Astrocyte of the spinal cord (primary cell): ENCODE measurements at regions not wholly inside any gene's neighbourhood (a gene's known extent, or its start where the extent isn't known, plus 50 kb on each side); places are given as distances from the start of the nearest gene placed in this dataset.
A peak's percentile ranks its signal among the peaks of the same experiment; 100 is the strongest.

Experiments
- DNase-seq: peaks from one replicate; pipeline ENCODE4 v3.0.0; 2011; ENCODE audit warnings: low read depth, low spot score
- H3K4me3 ChIP-seq: 2 replicates; pipeline ENCODE4 v1.5.1; 2011; ENCODE audit warnings: low read depth, mild to moderate bottlenecking, low read length, moderate library complexity
- in situ Hi-C: cut with HindIII; loops from 2 replicates; pipeline ENCODE4 v1.10.0; 2017; ENCODE audit warnings: low sequenced_read_pairs
- TF ChIP-seq, protein P1 (sequence below): IDR thresholded peaks from 2 replicates; pipeline ENCODE4 v1.5.1; 2012; ENCODE audit warnings: low read depth, mild to moderate bottlenecking, low read length, inconsistent platforms

DNA sequence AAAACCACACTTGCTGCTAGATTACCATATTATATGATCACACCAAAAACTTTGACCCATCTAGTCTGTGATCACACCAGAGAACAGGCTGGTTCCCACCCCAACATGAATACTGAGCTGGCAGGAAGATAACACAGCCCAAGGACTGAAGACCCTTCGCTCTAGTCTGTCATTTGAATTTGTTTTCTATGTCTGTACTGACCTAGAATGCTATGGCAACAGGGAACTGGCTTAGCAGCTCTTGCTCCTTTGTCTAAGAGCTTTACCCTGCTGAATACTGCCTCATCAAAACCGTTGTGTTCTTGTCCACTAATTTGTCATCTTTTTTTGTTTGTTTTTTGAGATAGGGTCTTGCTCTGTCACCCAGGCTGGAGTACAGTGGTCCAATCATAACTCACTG is 420.4 kb downstream of the AASDHPPT start:
- TF ChIP-seq, protein P1, sequence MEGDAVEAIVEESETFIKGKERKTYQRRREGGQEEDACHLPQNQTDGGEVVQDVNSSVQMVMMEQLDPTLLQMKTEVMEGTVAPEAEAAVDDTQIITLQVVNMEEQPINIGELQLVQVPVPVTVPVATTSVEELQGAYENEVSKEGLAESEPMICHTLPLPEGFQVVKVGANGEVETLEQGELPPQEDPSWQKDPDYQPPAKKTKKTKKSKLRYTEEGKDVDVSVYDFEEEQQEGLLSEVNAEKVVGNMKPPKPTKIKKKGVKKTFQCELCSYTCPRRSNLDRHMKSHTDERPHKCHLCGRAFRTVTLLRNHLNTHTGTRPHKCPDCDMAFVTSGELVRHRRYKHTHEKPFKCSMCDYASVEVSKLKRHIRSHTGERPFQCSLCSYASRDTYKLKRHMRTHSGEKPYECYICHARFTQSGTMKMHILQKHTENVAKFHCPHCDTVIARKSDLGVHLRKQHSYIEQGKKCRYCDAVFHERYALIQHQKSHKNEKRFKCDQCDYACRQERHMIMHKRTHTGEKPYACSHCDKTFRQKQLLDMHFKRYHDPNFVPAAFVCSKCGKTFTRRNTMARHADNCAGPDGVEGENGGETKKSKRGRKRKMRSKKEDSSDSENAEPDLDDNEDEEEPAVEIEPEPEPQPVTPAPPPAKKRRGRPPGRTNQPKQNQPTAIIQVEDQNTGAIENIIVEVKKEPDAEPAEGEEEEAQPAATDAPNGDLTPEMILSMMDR: no peak

GRCh38 chr11:106503901-106504300 is 426.4 kb downstream of the AASDHPPT start:
- TF ChIP-seq, protein P1: no peak

More for the DNA sequence above, 420.4 kb downstream of the AASDHPPT start:
- no peak overlapping the region for H3K4me3 ChIP-seq
- in situ Hi-C loops: no loop called here
- DNase-seq: no peak

GRCh38 chr11:106507645-106508306 is 430.3 kb downstream of the AASDHPPT start:
- TF ChIP-seq, protein P1: no peak
- H3K4me3 ChIP-seq: no peak overlapping the region
- in situ Hi-C loops: no loop called here
- no peak for DNase-seq

More at GRCh38 chr11:106503901-106504300, 426.4 kb downstream of the AASDHPPT start:
- no peak overlapping the region for H3K4me3 ChIP-seq
- DNase-seq: peak; percentile 9
- in situ Hi-C loops: no loop called here

DNA sequence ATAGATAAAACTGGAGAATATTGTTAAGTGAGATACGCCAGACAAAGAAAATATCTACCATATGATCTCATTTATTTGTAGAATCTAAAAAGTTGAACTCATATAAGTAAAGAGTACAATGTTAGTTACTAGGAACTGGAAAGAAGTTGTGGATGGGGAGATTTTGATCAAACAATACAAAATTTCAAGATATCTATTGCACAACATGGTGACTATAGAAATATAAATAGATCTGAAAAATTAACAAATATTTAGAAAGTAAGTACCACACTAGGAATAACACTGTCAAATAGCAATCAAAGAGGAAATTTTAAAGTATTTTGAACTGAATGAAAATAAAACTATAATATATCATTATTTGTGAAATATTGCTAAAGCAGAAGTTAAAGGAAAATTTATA is 437.2 kb downstream of the AASDHPPT start:
- H3K4me3 ChIP-seq: no peak overlapping the region
- no peak for DNase-seq
- TF ChIP-seq, protein P1: no peak
- in situ Hi-C loops: no loop called here

DNA sequence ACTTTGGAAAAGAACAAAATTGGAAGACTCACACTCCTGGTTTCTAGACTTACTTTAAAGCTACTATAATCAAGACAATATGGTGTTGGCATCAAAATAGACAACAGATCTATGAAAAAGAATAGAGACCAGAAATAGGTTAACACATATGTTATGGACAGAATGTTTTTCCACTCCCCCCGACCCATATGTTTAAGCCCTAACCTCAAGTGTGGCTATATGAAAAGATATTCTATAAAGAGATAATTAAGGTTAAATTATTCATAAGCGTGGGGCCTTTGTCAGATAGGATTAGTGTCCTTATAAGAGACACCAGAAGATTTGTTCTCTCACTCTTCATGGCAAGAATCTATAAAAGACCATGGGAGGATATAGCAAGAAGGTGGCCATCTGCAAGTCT is 440.0 kb downstream of the AASDHPPT start:
- TF ChIP-seq, protein P1: no peak

DNA sequence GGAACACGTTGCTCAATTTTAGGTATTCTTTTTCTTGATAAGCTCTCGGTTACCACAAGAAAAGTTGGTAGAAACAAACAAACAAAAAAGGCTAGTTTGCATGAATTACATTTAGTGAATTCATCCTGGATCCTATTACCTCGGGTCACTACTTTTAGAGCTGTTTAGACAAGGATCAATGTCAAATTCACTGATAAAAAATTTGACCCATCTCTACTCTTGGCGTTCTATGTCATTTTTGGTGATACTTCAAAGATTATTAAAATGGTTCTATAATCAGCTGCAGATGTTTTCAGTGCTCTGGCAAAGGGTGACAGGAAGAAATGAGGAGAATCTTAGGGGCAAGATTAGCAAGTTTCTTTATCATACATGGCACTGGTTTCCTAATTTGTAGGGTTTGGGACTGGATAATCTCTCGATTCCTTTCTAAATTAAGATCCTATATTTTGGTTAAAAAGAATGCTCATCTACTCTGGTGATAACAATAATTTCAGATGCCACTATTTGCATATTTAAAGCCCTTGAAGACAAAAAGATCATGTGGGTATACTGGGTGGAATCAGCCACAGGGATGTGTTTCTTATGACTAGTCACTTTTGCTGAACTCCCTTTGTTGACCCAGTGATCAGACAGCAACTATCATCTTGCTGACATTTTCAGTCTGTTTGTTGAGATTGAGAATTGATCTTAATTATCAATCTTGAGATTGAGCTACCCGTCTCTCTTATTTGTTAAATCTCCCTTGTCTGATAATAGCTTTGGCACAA is 442.9 kb downstream of the AASDHPPT start:
- in situ Hi-C loops: no loop called here
- TF ChIP-seq, protein P1: no peak
- no peak overlapping the region for H3K4me3 ChIP-seq
- DNase-seq: no peak

More for the DNA sequence above, 440.0 kb downstream of the AASDHPPT start:
- DNase-seq: no peak
- H3K4me3 ChIP-seq: no peak overlapping the region
- in situ Hi-C loops: no loop called here
